PFSK-1 (cell line): ENCODE measurements at regions not wholly inside any gene's neighbourhood (a gene's known extent, or its start where the extent isn't known, plus 50 kb on each side); places are given as distances from the start of the nearest gene placed in this dataset.

Source experiments
- FOXP2 ChIP-seq: optimal IDR thresholded peaks from 2 replicates; pipeline ENCODE3; 2011; ENCODE audit warnings: borderline replicate concordance, control low read depth, inconsistent platforms; ENCODE audit not compliant: insufficient read depth; ENCODE audit errors: extremely low read length, extremely low read depth
- POLR2AphosphoS5 ChIP-seq: IDR thresholded peaks from 2 replicates; pipeline ENCODE4 v1.6.1; 2012; ENCODE audit warnings: low read depth, mild to moderate bottlenecking, control low read depth, low read length, moderate library complexity
- SIN3A ChIP-seq: IDR thresholded peaks from 2 replicates; pipeline ENCODE4 v1.6.1; 2012; ENCODE audit warnings: mild to moderate bottlenecking, low read length, moderate library complexity, borderline replicate concordance; ENCODE audit not compliant: insufficient read depth
- TAF1 ChIP-seq: IDR thresholded peaks from 2 replicates; pipeline ENCODE4 v1.6.1; 2012; ENCODE audit warnings: low read length, control low read depth, borderline replicate concordance; ENCODE audit not compliant: insufficient read depth
- TF ChIP-seq, protein P1 (sequence below), 2 experiments: IDR thresholded peaks; 2 replicates each; pipeline versions ENCODE4 v1.6.1 to v1.8.0; 2011 to 2012; ENCODE audit warnings: low read depth in 2 of 2, low read length in 2 of 2, control low read depth in 1 of 2, inconsistent platforms in 1 of 2, mild to moderate bottlenecking in 1 of 2, moderate library complexity in 1 of 2; ENCODE audit not compliant: insufficient read depth in 1 of 2

- TF ChIP-seq, protein P1, sequence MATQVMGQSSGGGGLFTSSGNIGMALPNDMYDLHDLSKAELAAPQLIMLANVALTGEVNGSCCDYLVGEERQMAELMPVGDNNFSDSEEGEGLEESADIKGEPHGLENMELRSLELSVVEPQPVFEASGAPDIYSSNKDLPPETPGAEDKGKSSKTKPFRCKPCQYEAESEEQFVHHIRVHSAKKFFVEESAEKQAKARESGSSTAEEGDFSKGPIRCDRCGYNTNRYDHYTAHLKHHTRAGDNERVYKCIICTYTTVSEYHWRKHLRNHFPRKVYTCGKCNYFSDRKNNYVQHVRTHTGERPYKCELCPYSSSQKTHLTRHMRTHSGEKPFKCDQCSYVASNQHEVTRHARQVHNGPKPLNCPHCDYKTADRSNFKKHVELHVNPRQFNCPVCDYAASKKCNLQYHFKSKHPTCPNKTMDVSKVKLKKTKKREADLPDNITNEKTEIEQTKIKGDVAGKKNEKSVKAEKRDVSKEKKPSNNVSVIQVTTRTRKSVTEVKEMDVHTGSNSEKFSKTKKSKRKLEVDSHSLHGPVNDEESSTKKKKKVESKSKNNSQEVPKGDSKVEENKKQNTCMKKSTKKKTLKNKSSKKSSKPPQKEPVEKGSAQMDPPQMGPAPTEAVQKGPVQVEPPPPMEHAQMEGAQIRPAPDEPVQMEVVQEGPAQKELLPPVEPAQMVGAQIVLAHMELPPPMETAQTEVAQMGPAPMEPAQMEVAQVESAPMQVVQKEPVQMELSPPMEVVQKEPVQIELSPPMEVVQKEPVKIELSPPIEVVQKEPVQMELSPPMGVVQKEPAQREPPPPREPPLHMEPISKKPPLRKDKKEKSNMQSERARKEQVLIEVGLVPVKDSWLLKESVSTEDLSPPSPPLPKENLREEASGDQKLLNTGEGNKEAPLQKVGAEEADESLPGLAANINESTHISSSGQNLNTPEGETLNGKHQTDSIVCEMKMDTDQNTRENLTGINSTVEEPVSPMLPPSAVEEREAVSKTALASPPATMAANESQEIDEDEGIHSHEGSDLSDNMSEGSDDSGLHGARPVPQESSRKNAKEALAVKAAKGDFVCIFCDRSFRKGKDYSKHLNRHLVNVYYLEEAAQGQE (IDR thresholded peaks at IDR 0.05; ENCODE audit: insufficient read depth in 1 of 2, low read depth in 2 of 2, low read length in 2 of 2): no peak
- TF ChIP-seq TAF1: no peak
- TF ChIP-seq SIN3A: no peak
- TF ChIP-seq FOXP2: no peak
- TF ChIP-seq POLR2AphosphoS5: no peak
These were observed 510.4 kb upstream of the PTBP2 start for GRCh38 chr1:96211202-96211601.

DNA sequence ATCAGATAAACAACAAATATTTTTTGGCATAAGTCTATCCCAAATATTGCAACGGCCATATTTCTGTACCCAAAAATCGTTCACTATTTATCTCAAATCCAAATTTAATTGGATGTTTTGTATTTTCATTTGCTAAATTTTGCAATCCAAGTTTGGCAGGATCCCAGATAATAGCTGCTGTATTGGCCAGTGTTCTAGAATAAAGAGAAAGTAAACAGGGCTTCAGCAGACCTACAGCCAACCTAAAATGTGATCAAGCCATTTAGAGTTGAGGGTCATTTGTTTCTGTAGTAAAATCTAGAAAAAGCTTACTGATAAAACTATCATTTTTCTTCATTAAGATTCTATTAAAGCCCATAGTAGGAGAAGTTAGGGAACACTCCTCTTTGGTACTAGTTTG is 506.6 kb upstream of the PTBP2 start:
- TF ChIP-seq POLR2AphosphoS5 (no peak), SIN3A (no peak)

DNA sequence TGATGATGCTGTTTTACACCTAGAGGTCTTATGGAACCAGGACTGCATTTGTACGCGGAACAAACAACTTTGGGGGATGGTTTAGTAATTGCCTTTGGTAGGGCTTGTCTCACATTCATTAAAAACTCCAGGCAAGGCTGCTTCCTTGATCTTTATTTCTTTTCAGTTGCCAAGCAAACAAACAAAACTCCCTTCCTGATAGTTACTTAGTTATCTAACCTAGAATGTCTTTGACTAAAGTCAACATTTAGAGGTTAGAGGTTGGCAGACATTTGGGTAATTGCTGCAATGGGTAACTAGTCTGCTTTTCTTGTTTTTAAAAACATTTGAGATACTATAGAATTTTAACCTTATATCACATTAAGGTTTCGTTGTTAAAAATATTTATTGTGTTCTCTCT is 500.9 kb upstream of the PTBP2 start:
- TF ChIP-seq, protein P1 (IDR thresholded peaks at IDR 0.05; ENCODE audit: insufficient read depth in 1 of 2, low read depth in 2 of 2, low read length in 2 of 2): no peak
- TF ChIP-seq TAF1: no peak

DNA sequence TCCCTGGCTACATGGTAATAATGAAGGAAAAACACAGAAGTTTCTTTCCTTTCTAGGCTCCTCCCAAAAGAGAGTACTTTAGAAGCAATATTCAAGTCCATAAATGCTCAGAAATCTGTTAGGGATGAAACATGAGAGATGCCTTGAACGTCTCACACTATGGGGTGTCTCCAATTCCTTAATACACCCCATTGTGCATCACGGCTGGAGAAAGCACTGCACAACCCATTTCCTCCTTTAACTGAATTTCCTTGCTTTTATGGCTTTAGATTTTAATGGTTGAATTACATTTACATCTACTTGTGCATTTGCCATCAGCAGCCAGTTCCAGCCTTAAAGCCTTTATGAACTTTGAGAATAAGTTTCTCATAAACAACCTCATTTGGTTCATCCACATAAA is 498.9 kb upstream of the PTBP2 start:
- TF ChIP-seq POLR2AphosphoS5: no peak
- TF ChIP-seq, protein P1 (IDR thresholded peaks at IDR 0.05; ENCODE audit: insufficient read depth in 1 of 2, low read depth in 2 of 2, low read length in 2 of 2): no peak
- TF ChIP-seq FOXP2: no peak
- no peak for TF ChIP-seq SIN3A
- TF ChIP-seq TAF1: no peak

- TF ChIP-seq FOXP2 (no peak), POLR2AphosphoS5 (no peak), SIN3A (no peak), TAF1 (no peak)
- TF ChIP-seq, protein P1 (IDR thresholded peaks at IDR 0.05; ENCODE audit: insufficient read depth in 1 of 2, low read depth in 2 of 2, low read length in 2 of 2): no peak
These were observed 488.2 kb upstream of the PTBP2 start for GRCh38 chr1:96233422-96233821.

GRCh38 chr1:96234299-96234698 is 487.3 kb upstream of the PTBP2 start:
- TF ChIP-seq TAF1 (no peak), FOXP2 (no peak)
- TF ChIP-seq, protein P1 (IDR thresholded peaks at IDR 0.05; ENCODE audit: insufficient read depth in 1 of 2, low read depth in 2 of 2, low read length in 2 of 2): no peak
